GM21825 (cell line): ENCODE measurements at regions not wholly inside any gene's neighbourhood (a gene's known extent, or its start where the extent isn't known, plus 50 kb on each side); places are given as distances from the start of the nearest gene placed in this dataset.

Source experiments
- ATAC-seq: cut with Tn5 transposase; IDR thresholded peaks from one replicate; pipeline ENCODE4 v1.9.1; 2021; ENCODE audit warnings: mild to moderate bottlenecking, moderate library complexity; ENCODE audit not compliant: unreplicated experiment

DNA sequence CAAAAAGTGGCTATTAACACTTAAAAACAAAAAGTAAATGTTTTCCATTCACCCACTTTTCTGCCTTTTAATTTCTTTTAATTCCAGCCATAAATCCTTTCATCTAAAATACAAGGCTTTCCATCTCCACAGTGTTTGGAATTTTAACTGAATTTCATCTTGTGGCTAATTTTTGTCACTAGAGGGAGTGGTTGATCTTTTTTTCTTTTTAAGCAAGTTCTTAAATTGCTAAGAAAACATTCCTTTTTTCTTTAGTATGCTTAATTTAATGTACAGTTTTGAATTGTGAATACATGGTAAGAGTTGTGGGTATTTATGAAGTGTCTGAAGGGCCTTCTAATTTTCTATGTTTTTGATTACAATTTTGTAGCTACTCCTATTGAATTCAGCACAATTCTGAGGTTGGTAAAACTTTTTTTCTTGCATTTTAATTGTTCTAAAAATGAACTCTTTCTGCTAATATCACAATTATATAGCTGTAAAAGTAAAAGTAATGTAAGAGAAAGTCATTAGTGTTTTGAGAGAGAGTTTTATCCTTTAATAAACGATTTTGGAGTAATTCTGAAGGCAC lies 54.9 kb upstream of the ANK3 start:
- no peak for ATAC-seq

DNA sequence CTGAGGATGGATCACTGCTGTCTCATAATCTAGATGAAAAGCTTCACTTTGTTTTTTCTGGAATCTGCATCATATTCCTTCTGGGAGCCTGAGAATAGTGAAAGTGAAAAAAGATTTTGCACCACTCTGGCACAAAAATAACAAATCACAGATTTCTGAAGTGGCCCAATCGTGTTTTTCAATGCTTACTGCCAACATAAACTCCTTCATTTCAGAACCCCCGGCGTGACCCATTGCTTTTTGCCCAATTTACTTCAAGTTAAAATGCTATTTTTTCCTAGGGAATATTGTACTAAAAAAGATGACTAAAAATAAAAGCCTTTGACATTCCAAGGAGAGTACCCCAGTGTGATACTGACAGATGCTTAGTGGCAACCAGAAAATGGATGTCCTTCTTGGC lies 53.7 kb upstream of the ANK3 start:
- no peak for ATAC-seq

DNA sequence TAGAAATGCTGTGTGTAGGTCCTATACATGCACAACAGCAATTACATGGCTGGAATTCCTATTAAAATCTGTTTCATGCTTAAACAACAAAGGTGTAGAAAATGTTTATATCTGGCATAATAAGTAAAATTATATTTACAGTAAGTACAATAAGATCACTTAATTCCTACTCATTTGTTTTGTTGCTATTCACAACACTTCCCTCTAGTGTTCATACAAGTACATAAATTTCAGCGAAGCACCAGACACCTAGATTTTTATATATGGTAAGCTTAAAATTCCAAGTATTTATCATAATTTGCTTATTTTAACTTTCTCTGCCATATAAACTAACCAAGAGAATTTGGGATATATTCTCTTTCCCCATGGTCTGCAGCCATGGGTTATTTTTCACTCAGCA lies 51.8 kb upstream of the ANK3 start:
- ATAC-seq, result no peak

DNA sequence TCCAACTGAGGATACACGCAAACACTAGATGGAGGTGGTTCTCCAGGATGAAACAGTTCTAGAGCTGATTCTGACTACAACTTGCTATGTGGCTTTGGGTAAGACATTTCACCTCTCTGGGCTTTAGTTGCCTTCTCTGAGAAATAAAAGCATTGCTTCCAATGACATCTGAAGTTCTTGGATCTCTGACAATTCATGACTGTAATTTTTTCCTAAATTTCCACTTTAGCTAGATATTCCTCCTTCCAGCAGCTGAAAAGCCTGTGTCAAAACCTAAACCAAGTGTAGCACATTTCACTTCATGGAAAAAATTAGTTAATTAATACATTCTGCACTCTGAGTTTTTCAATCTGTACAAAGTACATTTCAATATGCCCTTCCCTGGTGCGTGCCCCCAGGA lies 50.0 kb upstream of the ANK3 start:
- no peak for ATAC-seq
